IMR-90 (cell line): ENCODE measurements at regions not wholly inside any gene's neighbourhood (a gene's known extent, or its start where the extent isn't known, plus 50 kb on each side); places are given as distances from the start of the nearest gene placed in this dataset.

Experiments
- ATAC-seq: fragments of 200-7000 bp; cut with Tn5 transposase; 2 replicates; pipeline ENCODE4 v1.9.1; 2020; ENCODE audit warnings: low read depth, mild to moderate bottlenecking, moderate library complexity
- BruUV-seq: library from RNA; stranded (reverse); fragments of 400-500 nt; replicated peaks from 2 replicates; lab custom pipeline; 2021; lab: Mats Ljungman, UMichigan
- CTCF ChIA-PET: fragments of 300-600 bp; formaldehyde crosslinking; extraction: SDS; loops from one replicate; lab custom pipeline; 2021; ENCODE audit warnings: antibody characterized with exemption; lab: Yijun Ruan, JAX
- POLR2A ChIA-PET: fragments of 300-600 bp; sonication (Branson Sonifier 250); formaldehyde crosslinking; loops from one replicate; lab custom pipeline; 2022; ENCODE audit warnings: antibody characterized with exemption; ENCODE audit not compliant: unreplicated experiment; lab: Charles Lee
- DNase-seq: peaks from one replicate; pipeline ENCODE4 v3.0.0; 2013
- H2AFZ ChIP-seq: replicated peaks from 2 replicates; pipeline ENCODE3; 2013; ENCODE audit warnings: low read length, mild to moderate bottlenecking; ENCODE audit not compliant: poor library complexity
- H2AK5ac ChIP-seq: 2 replicates; pipeline ENCODE4 v1.6.1; 2013; ENCODE audit warnings: low read depth, low read length, inconsistent platforms
- H2AK9ac ChIP-seq: replicated peaks from 2 replicates; pipeline ENCODE3; 2013; ENCODE audit warnings: mild to moderate bottlenecking, low read depth, low read length, moderate library complexity; ENCODE audit not compliant: poor library complexity
- H2BK120ac ChIP-seq: 2 replicates; pipeline ENCODE4 v1.6.1; 2013; ENCODE audit warnings: low read depth, low read length, inconsistent platforms
- H2BK15ac ChIP-seq: 3 replicates; pipeline ENCODE4 v1.6.1; 2013; ENCODE audit warnings: low read depth, low read length, inconsistent platforms
- H2BK20ac ChIP-seq: 2 replicates; pipeline ENCODE4 v1.6.1; 2013; ENCODE audit warnings: low read depth, mild to moderate bottlenecking, inconsistent platforms, low read length, moderate library complexity
- H2BK5ac ChIP-seq: 2 replicates; pipeline ENCODE4 v1.6.1; 2013; ENCODE audit warnings: mild to moderate bottlenecking, low read depth, low read length, inconsistent platforms; ENCODE audit not compliant: poor library complexity, severe bottlenecking
- H3K14ac ChIP-seq: replicated peaks from 2 replicates; pipeline ENCODE4 v1.6.1; 2013; ENCODE audit warnings: low read depth, low read length, inconsistent platforms
- H3K18ac ChIP-seq: 2 replicates; pipeline ENCODE4 v1.6.1; 2013; ENCODE audit warnings: low read depth, low read length, control low read depth
- H3K23ac ChIP-seq: 2 replicates; pipeline ENCODE4 v1.6.1; 2013; ENCODE audit warnings: low read depth, low read length, inconsistent platforms
- H3K27ac ChIP-seq: 2 replicates; pipeline ENCODE4 v1.5.1; 2013; ENCODE audit warnings: mild to moderate bottlenecking, control low read depth, low read length; ENCODE audit not compliant: insufficient read depth
- H3K27me3 ChIP-seq: 2 replicates; pipeline ENCODE4 v1.6.1; 2013; ENCODE audit warnings: low read length; ENCODE audit not compliant: control insufficient read depth, insufficient read depth
- H3K36me3 ChIP-seq: 2 replicates; pipeline ENCODE4 v1.6.1; 2013; ENCODE audit warnings: low read length, mixed read lengths; ENCODE audit not compliant: control insufficient read depth, insufficient read depth
- H3K4ac ChIP-seq: 2 replicates; pipeline ENCODE4 v1.6.1; 2013; ENCODE audit warnings: low read depth, low read length, inconsistent platforms
- H3K4me1 ChIP-seq: 2 replicates; pipeline ENCODE4 v1.6.1; 2013; ENCODE audit warnings: low read length, mixed read lengths; ENCODE audit not compliant: control insufficient read depth, insufficient read depth
- H3K4me2 ChIP-seq: 2 replicates; pipeline ENCODE4 v1.6.1; 2013; ENCODE audit warnings: low read depth, mild to moderate bottlenecking, control low read depth, low read length, moderate library complexity
- H3K4me3 ChIP-seq: 2 replicates; pipeline ENCODE4 v1.5.1; 2013; ENCODE audit warnings: low read depth, mild to moderate bottlenecking, control low read depth, low read length, moderate library complexity; ENCODE audit not compliant: insufficient read depth
- H3K56ac ChIP-seq: 2 replicates; pipeline ENCODE4 v1.6.1; 2013; ENCODE audit warnings: low read length, inconsistent platforms; ENCODE audit not compliant: insufficient read depth; ENCODE audit errors: extremely low read depth
- H3K79me1 ChIP-seq, 2 experiments: 2 replicates each; pipeline ENCODE4 v1.6.1; 2013; ENCODE audit warnings: low read length in 2 of 2, inconsistent platforms in 1 of 2, low read depth in 1 of 2
- H3K9ac ChIP-seq: 2 replicates; pipeline ENCODE4 v1.6.1; 2013; ENCODE audit warnings: low read depth, low read length, control low read depth
- H3K9me1 ChIP-seq: 2 replicates; pipeline ENCODE4 v1.6.1; 2013; ENCODE audit warnings: low read length, inconsistent platforms; ENCODE audit not compliant: insufficient read depth
- H3K9me3 ChIP-seq: 2 replicates; pipeline ENCODE4 v1.6.1; 2013; ENCODE audit warnings: low read length; ENCODE audit not compliant: control insufficient read depth, insufficient read depth
- H4K20me1 ChIP-seq: 2 replicates; pipeline ENCODE4 v1.6.1; 2013; ENCODE audit warnings: low read length, inconsistent platforms; ENCODE audit not compliant: insufficient read depth
- H4K5ac ChIP-seq: 2 replicates; pipeline ENCODE4 v1.6.1; 2013; ENCODE audit warnings: mild to moderate bottlenecking, low read depth, low read length, control low read depth
- H4K8ac ChIP-seq, 2 experiments: 2 replicates each; pipeline ENCODE4 v1.6.1; 2013; ENCODE audit warnings: low read depth in 2 of 2, low read length in 2 of 2, control low read depth in 1 of 2, inconsistent platforms in 1 of 2
- H4K91ac ChIP-seq: 2 replicates; pipeline ENCODE4 v1.6.1; 2013; ENCODE audit warnings: low read depth, low read length, inconsistent platforms; ENCODE audit not compliant: insufficient read depth
- BHLHE40 ChIP-seq: fragments of 150-350 bp; IDR thresholded peaks from 2 replicates; pipeline ENCODE4 v1.6.1; 2016; ENCODE audit warnings: mild to moderate bottlenecking, low read depth, low read length
- CEBPB ChIP-seq: IDR thresholded peaks from 2 replicates; pipeline ENCODE4 v1.6.1; 2012; ENCODE audit warnings: low read depth, low read length, improper control_type of control experiment
- CHD1 ChIP-seq: IDR thresholded peaks from 2 replicates; pipeline ENCODE4 v1.6.1; 2012; ENCODE audit warnings: low read depth, low read length, improper control_type of control experiment
- FOS ChIP-seq: fragments of 150-350 bp; IDR thresholded peaks from 2 replicates; pipeline ENCODE4 v1.6.1; 2016; ENCODE audit warnings: low read depth, low read length
- MAFK ChIP-seq: IDR thresholded peaks from 2 replicates; pipeline ENCODE4 v1.6.1; 2012; ENCODE audit warnings: low read depth, low read length, improper control_type of control experiment
- MAZ ChIP-seq: IDR thresholded peaks from 2 replicates; pipeline ENCODE4 v1.6.1; 2012; ENCODE audit warnings: low read depth, mild to moderate bottlenecking, low read length, improper control_type of control experiment, moderate library complexity, borderline replicate concordance
- MXI1 ChIP-seq: IDR thresholded peaks from 2 replicates; pipeline ENCODE4 v1.6.1; 2012; ENCODE audit warnings: low read depth, mild to moderate bottlenecking, low read length, moderate library complexity, borderline replicate concordance
- POLR2A ChIP-seq: IDR thresholded peaks from 2 replicates; pipeline ENCODE4 v1.6.1; 2012; ENCODE audit warnings: mild to moderate bottlenecking, low read depth, low read length
- RFX5 ChIP-seq: IDR thresholded peaks from 2 replicates; pipeline ENCODE4 v1.8.0; 2012; ENCODE audit warnings: low read depth, mild to moderate bottlenecking, low read length, moderate library complexity
- SMC3 ChIP-seq: fragments of 150-350 bp; IDR thresholded peaks from 2 replicates; pipeline ENCODE4 v1.6.1; 2016; ENCODE audit warnings: low read depth, mild to moderate bottlenecking, antibody characterized with exemption, low read length, moderate library complexity
- WGBS, 2 experiments: methylation state at CpG; one replicate each; pipeline versions ENCODE4 v1.1.5 to v1.1.7; 2013; ENCODE audit warnings: missing lambda C conversion rate in 2 of 2; ENCODE audit not compliant: insufficient read length in 1 of 2; ENCODE audit errors: extremely low coverage in 2 of 2; 5-methylcytosine and 5-hydroxymethylcytosine counted together
- dilution Hi-C: fragments of 300-500 bp; cut with HindIII; formaldehyde crosslinking; loops from one replicate; pipeline ENCODE4 v1.14.3; 2018; ENCODE audit warnings: low sequenced_read_pairs; ENCODE audit not compliant: unreplicated experiment
- in situ Hi-C: fragments of 300-500 bp; cut with MboI; formaldehyde crosslinking; loops from 3 replicates; pipeline ENCODE4 v1.14.3; 2019; ENCODE audit warnings: low sequenced_read_pairs, inconsistent platforms, mixed read lengths
- intact Hi-C: fragments of 100-400 bp; cut with micrococcal nuclease; formaldehyde crosslinking; loops from 2 replicates; pipeline ENCODE4 v1.10.0; 2022
- TF ChIP-seq, protein P1 (sequence below): fragments of 150-350 bp; IDR thresholded peaks from 2 replicates; pipeline ENCODE4 v1.6.1; 2017; ENCODE audit warnings: mild to moderate bottlenecking, antibody characterized with exemption, low read length, low read depth
- TF ChIP-seq, protein P2 (sequence below): conservative IDR thresholded peaks from 2 replicates; pipeline ENCODE4 v1.5.1; 2012; ENCODE audit warnings: mild to moderate bottlenecking, low read depth, low read length, improper control_type of control experiment
- TF ChIP-seq, protein P3 (sequence below): fragments of 150-350 bp; IDR thresholded peaks from 2 replicates; pipeline ENCODE4 v1.6.1; 2016; ENCODE audit warnings: low read depth, mild to moderate bottlenecking, low read length, moderate library complexity, borderline replicate concordance

DNA sequence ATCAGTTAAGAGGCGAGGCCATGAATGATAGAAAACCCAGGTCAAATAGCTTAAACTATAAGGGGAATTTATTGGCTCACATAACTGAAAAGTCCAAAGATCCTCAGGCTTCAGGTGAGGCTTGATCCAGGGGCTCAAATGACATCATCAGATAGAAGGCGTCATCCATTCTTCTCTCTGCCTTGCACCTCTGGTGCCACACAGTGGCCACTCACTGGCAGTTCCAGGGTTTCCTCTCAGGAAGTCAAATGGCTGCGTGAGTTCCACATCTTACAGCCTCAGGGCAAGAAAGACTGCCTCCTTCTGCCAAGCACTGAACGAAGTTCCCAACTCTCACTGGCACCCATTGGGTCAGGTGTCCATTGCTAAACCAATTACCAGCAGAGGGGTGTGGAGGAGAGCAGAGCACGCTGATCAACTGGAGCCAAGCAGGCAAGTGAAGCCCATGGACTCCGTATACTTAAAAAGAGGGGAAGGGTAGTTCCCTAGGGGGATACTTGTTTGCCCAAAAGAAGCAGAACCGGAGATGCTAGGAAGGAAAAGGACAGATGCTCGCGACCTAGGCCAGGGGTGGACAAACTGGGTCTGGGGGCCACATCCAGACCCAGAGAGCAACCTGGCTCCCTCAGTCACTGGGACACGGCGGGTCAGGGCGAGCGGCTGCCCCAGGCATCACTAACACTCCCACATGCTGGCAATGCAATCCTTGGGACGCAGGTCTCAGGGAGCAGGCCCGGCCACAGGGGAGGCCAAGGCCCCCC is 69.3 kb downstream of the SERPINA3 start (continued):
- TF ChIP-seq BHLHE40 = no peak

DNA sequence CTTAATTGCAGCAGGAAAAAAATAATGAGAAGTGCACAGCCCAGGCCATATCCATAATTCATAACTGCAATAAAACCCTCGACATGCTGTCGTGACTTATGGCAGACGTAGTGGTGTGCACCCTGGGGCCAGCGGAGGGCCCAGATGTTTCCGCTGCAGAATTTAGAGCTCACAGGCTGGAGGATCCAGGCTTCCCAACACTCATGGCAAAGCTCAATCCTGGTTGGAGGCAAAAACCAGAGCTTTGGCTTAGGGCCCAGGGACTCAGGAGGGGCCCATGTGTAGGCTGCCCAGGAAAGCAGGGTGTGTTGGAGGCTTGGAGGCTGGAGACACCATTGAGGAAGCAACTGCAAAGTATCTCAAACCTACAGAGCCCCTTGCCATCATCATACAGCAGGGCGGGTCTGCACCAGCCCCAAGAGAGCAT is 68.7 kb downstream of the SERPINA3 start:
- H3K79me1 ChIP-seq = no peaks in the 10 kb centered on the region
- H3K14ac ChIP-seq = no peak overlapping the region
- no peaks in the 10 kb centered on the region for H4K20me1 ChIP-seq
- no peak overlapping the region for H3K4ac ChIP-seq
- no peak overlapping the region for H2BK20ac ChIP-seq
- H3K23ac ChIP-seq = no peak overlapping the region
- H2AK9ac ChIP-seq = no peak overlapping the region
- no peaks in the 10 kb centered on the region for H3K9me3 ChIP-seq
- no peaks in the 10 kb centered on the region for H3K4me1 ChIP-seq
- H3K27ac ChIP-seq = no peak overlapping the region
- H4K5ac ChIP-seq = no peak overlapping the region
- no peaks in the 10 kb centered on the region for H3K9me1 ChIP-seq
- H4K91ac ChIP-seq = no peak overlapping the region
- H3K56ac ChIP-seq = no peak overlapping the region
- ATAC-seq (no peak), DNase-seq (no peak)
- H3K9ac ChIP-seq = no peak overlapping the region
- CTCF ChIA-PET = interaction anchor here (0.7 kb wide), 1 partner anchor 257 kb away, joined by 3 read pairs; no protein-coding TSS in a partner anchor
- POLR2A ChIA-PET = no interaction called here
- peaks cover 2% of the 10 kb centered on the region; the same call in 1 of the 2 replicates for H3K27me3 ChIP-seq
- H2AFZ ChIP-seq = no peak overlapping the region
- no peaks in the 10 kb centered on the region for H3K36me3 ChIP-seq
- dilution Hi-C loops = no loop called here
- H4K8ac ChIP-seq = no peak overlapping the region
- H3K4me3 ChIP-seq = no peak overlapping the region
- no peak overlapping the region for H2BK15ac ChIP-seq
- H2BK5ac ChIP-seq = no peak overlapping the region
- H2AK5ac ChIP-seq = no peak overlapping the region
- no TSS peak for BruUV-seq
- H2BK120ac ChIP-seq = no peak overlapping the region
- no peak overlapping the region for H3K4me2 ChIP-seq
- intact Hi-C loops = loop anchor here (1.0 to 10.0 kb wide), 6 partner anchors 44 to 1094 kb away; no protein-coding TSS in a partner anchor
- in situ Hi-C loops = loop anchor here (25.0 kb wide), 1 partner anchor 1306 kb away; no protein-coding TSS in a partner anchor
- 100% methylated on average over 1 of the region's 6 CpGs; no CpG with 5 or more reads in 1 of the 2 experiments for WGBS, 2 experiments
- H3K18ac ChIP-seq = no peak overlapping the region
- TF ChIP-seq, protein P1, sequence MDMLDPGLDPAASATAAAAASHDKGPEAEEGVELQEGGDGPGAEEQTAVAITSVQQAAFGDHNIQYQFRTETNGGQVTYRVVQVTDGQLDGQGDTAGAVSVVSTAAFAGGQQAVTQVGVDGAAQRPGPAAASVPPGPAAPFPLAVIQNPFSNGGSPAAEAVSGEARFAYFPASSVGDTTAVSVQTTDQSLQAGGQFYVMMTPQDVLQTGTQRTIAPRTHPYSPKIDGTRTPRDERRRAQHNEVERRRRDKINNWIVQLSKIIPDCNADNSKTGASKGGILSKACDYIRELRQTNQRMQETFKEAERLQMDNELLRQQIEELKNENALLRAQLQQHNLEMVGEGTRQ = no peak
- TF ChIP-seq, protein P2, sequence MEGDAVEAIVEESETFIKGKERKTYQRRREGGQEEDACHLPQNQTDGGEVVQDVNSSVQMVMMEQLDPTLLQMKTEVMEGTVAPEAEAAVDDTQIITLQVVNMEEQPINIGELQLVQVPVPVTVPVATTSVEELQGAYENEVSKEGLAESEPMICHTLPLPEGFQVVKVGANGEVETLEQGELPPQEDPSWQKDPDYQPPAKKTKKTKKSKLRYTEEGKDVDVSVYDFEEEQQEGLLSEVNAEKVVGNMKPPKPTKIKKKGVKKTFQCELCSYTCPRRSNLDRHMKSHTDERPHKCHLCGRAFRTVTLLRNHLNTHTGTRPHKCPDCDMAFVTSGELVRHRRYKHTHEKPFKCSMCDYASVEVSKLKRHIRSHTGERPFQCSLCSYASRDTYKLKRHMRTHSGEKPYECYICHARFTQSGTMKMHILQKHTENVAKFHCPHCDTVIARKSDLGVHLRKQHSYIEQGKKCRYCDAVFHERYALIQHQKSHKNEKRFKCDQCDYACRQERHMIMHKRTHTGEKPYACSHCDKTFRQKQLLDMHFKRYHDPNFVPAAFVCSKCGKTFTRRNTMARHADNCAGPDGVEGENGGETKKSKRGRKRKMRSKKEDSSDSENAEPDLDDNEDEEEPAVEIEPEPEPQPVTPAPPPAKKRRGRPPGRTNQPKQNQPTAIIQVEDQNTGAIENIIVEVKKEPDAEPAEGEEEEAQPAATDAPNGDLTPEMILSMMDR = no peak
- no peak for TF ChIP-seq SMC3
- no peak for TF ChIP-seq CHD1
- TF ChIP-seq BHLHE40 = no peak
- no peak for TF ChIP-seq MAFK
- no peak for TF ChIP-seq CEBPB
- no peak for TF ChIP-seq RFX5
- TF ChIP-seq, protein P3, sequence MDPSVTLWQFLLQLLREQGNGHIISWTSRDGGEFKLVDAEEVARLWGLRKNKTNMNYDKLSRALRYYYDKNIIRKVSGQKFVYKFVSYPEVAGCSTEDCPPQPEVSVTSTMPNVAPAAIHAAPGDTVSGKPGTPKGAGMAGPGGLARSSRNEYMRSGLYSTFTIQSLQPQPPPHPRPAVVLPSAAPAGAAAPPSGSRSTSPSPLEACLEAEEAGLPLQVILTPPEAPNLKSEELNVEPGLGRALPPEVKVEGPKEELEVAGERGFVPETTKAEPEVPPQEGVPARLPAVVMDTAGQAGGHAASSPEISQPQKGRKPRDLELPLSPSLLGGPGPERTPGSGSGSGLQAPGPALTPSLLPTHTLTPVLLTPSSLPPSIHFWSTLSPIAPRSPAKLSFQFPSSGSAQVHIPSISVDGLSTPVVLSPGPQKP = no peak
- TF ChIP-seq FOS = no peak
- no peak for TF ChIP-seq POLR2A
- no peak for TF ChIP-seq MAZ
- no peak for TF ChIP-seq MXI1
